NCI-H2029 (cell line): ENCODE measurements at regions not wholly inside any gene's neighbourhood (a gene's known extent, or its start where the extent isn't known, plus 50 kb on each side); places are given as distances from the start of the nearest gene placed in this dataset.

Source experiments
- DNase-seq: peaks from one replicate; lab custom pipeline; 2025; lab: John Stamatoyannopoulos, UW

GRCh38 chr10:70939441-70940003 is 51.2 kb upstream of the PCBD1 start:
- no peak for DNase-seq

- peak; percentile 7 for DNase-seq
Measured at GRCh38 chr10:70940834-70941568, 52.6 kb upstream of the PCBD1 start.

GRCh38 chr10:70942125-70942524 is 53.8 kb upstream of the PCBD1 start:
- DNase-seq, result no peak

GRCh38 chr10:70942725-70943124 is 54.4 kb upstream of the PCBD1 start:
- no peak for DNase-seq

GRCh38 chr10:70943249-70943648 is 54.9 kb upstream of the PCBD1 start:
- no peak for DNase-seq

- no peak for DNase-seq
Measured at GRCh38 chr10:70943841-70944466, 55.6 kb upstream of the PCBD1 start.

- no peak for DNase-seq
Measured at GRCh38 chr10:70950037-70950436, 61.7 kb upstream of the PCBD1 start.

GRCh38 chr10:70950801-70951200 is 62.4 kb upstream of the PCBD1 start:
- no peak for DNase-seq

- no peak for DNase-seq
Measured at GRCh38 chr10:70952401-70952800, 64.0 kb upstream of the PCBD1 start.

- no peak for DNase-seq
Measured at GRCh38 chr10:70952921-70953320, 64.6 kb upstream of the PCBD1 start.

- DNase-seq, result no peak
Measured at GRCh38 chr10:70954381-70955176, 66.2 kb upstream of the PCBD1 start.

GRCh38 chr10:70956029-70956759 is 67.8 kb upstream of the PCBD1 start:
- no peak for DNase-seq

GRCh38 chr10:70958396-70958795 is 70.0 kb upstream of the PCBD1 start:
- DNase-seq, result no peak

- no peak for DNase-seq
Measured at GRCh38 chr10:70960316-70960715, 72.0 kb upstream of the PCBD1 start.

GRCh38 chr10:70960783-70961570 is 72.6 kb upstream of the PCBD1 start:
- DNase-seq, result no peak

GRCh38 chr10:70962686-70963085 is 74.3 kb upstream of the PCBD1 start:
- no peak for DNase-seq

GRCh38 chr10:70963271-70963670 is 74.9 kb upstream of the PCBD1 start:
- DNase-seq, result no peak

GRCh38 chr10:70964245-70964644 is 75.9 kb upstream of the PCBD1 start:
- DNase-seq, result no peak

GRCh38 chr10:70964881-70965280 is 76.5 kb upstream of the PCBD1 start:
- no peak for DNase-seq

GRCh38 chr10:70965566-70965965 is 77.2 kb upstream of the PCBD1 start:
- DNase-seq, result no peak
